Tongue (tissue), 1 donor: ENCODE measurements at regions not wholly inside any gene's neighbourhood (a gene's known extent, or its start where the extent isn't known, plus 50 kb on each side); places are given as distances from the start of the nearest gene placed in this dataset.
A peak's percentile ranks its signal among the peaks of the same experiment; 100 is the strongest.

Source experiments
- DNase-seq: peaks from one replicate; pipeline ENCODE4 v3.0.0-alpha.2; 2015

- DNase-seq: no peak
Observed at GRCh38 chr7:45455662-45456061, 118.5 kb upstream of the ADCY1 start.

- DNase-seq: no peak
Observed at GRCh38 chr7:45456105-45456504, 118.1 kb upstream of the ADCY1 start.

GRCh38 chr7:45456747-45457524 lies 117.2 kb upstream of the ADCY1 start:
- no peak for DNase-seq

- DNase-seq: peak; percentile 81
Observed at GRCh38 chr7:45457591-45457990, 116.6 kb upstream of the ADCY1 start.

GRCh38 chr7:45459476-45459875 lies 114.7 kb upstream of the ADCY1 start:
- DNase-seq: no peak

- no peak for DNase-seq
Observed at GRCh38 chr7:45460379-45460778, 113.8 kb upstream of the ADCY1 start.

- DNase-seq: no peak
Observed at GRCh38 chr7:45461026-45461425, 113.1 kb upstream of the ADCY1 start.

GRCh38 chr7:45469103-45469502 lies 105.1 kb upstream of the ADCY1 start:
- peak; percentile 8 for DNase-seq

GRCh38 chr7:45470031-45470430 lies 104.1 kb upstream of the ADCY1 start:
- DNase-seq: no peak

GRCh38 chr7:45479781-45480180 lies 94.4 kb upstream of the ADCY1 start:
- no peak for DNase-seq

GRCh38 chr7:45482451-45482850 lies 91.7 kb upstream of the ADCY1 start:
- no peak for DNase-seq

- DNase-seq: no peak
Observed at GRCh38 chr7:45484094-45484493, 90.1 kb upstream of the ADCY1 start.

- DNase-seq: no peak
Observed at GRCh38 chr7:45486575-45486974, 87.6 kb upstream of the ADCY1 start.

GRCh38 chr7:45494885-45495284 lies 79.3 kb upstream of the ADCY1 start:
- no peak for DNase-seq

GRCh38 chr7:45495618-45496017 lies 78.5 kb upstream of the ADCY1 start:
- DNase-seq: no peak

- DNase-seq: no peak
Observed at GRCh38 chr7:45500257-45500656, 73.9 kb upstream of the ADCY1 start.

GRCh38 chr7:45501791-45502190 lies 72.4 kb upstream of the ADCY1 start:
- DNase-seq: no peak

GRCh38 chr7:45506059-45506458 lies 68.1 kb upstream of the ADCY1 start:
- no peak for DNase-seq

- DNase-seq: no peak
Observed at GRCh38 chr7:45509222-45509621, 64.9 kb upstream of the ADCY1 start.

GRCh38 chr7:45511721-45512597 lies 62.2 kb upstream of the ADCY1 start:
- peak; percentile 1 for DNase-seq

- peak; percentile 16 for DNase-seq
Observed at GRCh38 chr7:45514944-45515343, 59.2 kb upstream of the ADCY1 start.

GRCh38 chr7:45515346-45515745 lies 58.8 kb upstream of the ADCY1 start:
- no peak for DNase-seq
